MG63 (cell line): ENCODE measurements at regions not wholly inside any gene's neighbourhood (a gene's known extent, or its start where the extent isn't known, plus 50 kb on each side); places are given as distances from the start of the nearest gene placed in this dataset.

Source experiments
- DNase-seq: peaks from one replicate; pipeline ENCODE4 v3.0.0-alpha.2; 2020
- H3K27me3 ChIP-seq: fragments of 250-450 bp; sonication (Bioruptor Pico); 2 replicates; pipeline ENCODE4 v1.5.1; 2020; ENCODE audit warnings: mild to moderate bottlenecking, moderate library complexity
- H3K36me3 ChIP-seq: fragments of 250-450 bp; sonication (Bioruptor Pico); 2 replicates; pipeline ENCODE4 v1.5.1; 2020; ENCODE audit warnings: mild to moderate bottlenecking, moderate library complexity
- H3K4me3 ChIP-seq: fragments of 250-450 bp; sonication (Bioruptor Pico); 2 replicates; pipeline ENCODE4 v1.5.1; 2020; ENCODE audit warnings: mild to moderate bottlenecking, moderate library complexity
- H3K9me3 ChIP-seq: fragments of 250-450 bp; sonication (Bioruptor Pico); 2 replicates; pipeline ENCODE4 v1.5.1; 2020; ENCODE audit warnings: mild to moderate bottlenecking, moderate library complexity

DNA sequence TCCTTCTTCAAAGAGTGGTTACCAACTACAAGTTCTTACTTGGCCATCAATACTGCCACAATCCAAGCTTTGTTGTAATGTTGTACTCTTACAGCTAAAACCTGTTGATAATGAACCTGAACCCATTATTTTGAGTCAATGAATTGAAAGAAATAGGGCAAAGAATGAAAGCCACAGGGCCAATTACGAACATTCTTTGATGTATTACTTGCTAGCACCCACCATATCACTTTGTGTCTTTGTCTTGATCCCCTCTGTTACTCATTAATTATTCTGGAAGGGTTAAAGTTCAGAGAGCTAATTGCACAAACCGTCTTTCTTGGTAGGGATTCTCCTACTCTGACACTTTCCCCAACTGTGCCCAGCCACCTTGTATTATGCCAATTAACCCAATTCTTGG is 53.2 kb upstream of the TFEC start:
- no peaks in the 10 kb centered on the region for H3K9me3 ChIP-seq
- H3K27me3 ChIP-seq: no peaks in the 10 kb centered on the region
- no peaks in the 10 kb centered on the region for H3K36me3 ChIP-seq
- DNase-seq: no peak
- H3K4me3 ChIP-seq: no peak overlapping the region

DNA sequence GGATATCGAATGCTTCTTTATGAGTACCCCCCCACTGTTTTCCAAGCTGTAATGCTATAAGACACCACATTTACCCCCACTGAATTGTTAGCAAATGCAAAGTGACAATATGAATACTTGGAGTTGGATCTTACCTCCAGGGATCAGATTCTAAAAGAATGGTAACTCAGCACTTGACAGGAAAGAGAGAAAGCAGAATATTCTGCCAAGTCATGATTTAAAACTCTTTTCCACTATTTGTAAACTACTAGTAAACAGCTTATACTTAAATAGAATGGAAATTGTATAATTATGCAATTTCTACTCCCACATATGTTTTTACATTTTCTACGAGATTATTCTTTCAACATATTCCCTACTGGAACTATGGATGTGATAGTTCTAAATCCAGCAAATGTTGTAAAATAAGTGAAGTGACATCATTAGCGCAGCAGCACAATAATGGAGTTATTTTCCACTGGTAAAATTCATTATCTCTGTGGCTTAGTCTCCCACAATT is 56.0 kb upstream of the TFEC start:
- no peaks in the 10 kb centered on the region for H3K9me3 ChIP-seq
- no peak overlapping the region for H3K4me3 ChIP-seq
- no peak for DNase-seq
- no peaks in the 10 kb centered on the region for H3K27me3 ChIP-seq
- no peaks in the 10 kb centered on the region for H3K36me3 ChIP-seq

DNA sequence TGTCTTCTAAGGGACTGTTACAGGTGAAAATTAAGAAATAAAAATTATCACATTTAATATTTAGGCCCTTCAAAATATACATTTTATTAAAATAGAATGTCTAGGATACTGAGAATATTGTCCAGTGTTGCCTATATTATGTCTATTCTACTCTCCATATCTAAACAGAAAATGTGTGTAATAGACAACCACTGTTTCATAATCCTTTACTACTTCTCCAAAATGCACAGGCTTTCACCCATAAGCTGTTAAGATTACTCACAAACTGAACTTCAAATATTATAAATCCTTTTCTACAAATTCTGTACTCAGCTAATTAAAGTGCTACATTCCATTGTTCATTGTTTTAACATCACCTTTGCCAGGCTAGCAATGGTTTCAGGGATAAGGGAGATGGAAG is 56.7 kb upstream of the TFEC start:
- DNase-seq: no peak
- Histone ChIP-seq H3K36me3 (no peaks in the 10 kb centered on the region), H3K9me3 (no peaks in the 10 kb centered on the region), H3K4me3 (no peak overlapping the region), H3K27me3 (no peaks in the 10 kb centered on the region)

DNA sequence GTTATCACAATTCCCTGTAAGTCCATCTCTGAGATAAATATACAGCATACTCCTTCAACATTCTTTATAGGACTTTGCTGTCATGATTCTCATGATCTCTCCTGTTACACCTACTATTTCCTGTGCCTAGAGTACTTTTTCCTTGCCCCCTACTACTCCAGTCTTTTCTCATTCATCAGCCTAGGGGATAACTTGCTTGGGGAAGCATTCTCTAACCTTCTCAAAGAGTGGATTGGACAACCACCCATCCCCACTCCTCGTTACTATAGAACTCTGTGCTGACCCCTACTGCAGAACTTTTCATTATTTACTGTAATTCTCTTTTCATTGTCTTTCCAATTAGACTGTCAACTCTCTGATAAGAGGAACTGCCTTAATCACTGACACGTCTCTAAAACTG is 57.4 kb upstream of the TFEC start:
- no peak overlapping the region for H3K4me3 ChIP-seq
- DNase-seq: no peak
- no peaks in the 10 kb centered on the region for H3K36me3 ChIP-seq
- no peaks in the 10 kb centered on the region for H3K9me3 ChIP-seq
- H3K27me3 ChIP-seq: no peaks in the 10 kb centered on the region

DNA sequence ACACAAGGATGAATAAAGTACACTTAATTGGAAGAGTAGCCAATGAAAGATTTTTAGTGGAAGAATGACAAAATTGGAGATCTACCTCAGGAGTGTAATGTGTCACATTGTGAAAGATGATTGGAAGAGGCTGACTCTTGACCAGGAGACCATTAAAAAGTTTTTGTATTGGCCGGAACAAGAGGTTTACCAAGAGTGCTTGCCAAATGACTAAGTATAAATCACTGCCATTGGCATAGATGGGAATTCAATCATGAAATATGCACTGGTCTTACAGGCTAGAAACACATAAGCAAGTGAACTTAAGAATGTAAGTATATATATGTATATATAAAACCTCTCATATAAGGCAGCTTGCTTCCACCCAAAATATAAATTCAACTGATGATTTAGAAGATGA is 58.7 kb upstream of the TFEC start:
- Histone ChIP-seq H3K9me3 (no peaks in the 10 kb centered on the region), H3K4me3 (no peak overlapping the region), H3K27me3 (no peaks in the 10 kb centered on the region), H3K36me3 (no peaks in the 10 kb centered on the region)
- DNase-seq: no peak

DNA sequence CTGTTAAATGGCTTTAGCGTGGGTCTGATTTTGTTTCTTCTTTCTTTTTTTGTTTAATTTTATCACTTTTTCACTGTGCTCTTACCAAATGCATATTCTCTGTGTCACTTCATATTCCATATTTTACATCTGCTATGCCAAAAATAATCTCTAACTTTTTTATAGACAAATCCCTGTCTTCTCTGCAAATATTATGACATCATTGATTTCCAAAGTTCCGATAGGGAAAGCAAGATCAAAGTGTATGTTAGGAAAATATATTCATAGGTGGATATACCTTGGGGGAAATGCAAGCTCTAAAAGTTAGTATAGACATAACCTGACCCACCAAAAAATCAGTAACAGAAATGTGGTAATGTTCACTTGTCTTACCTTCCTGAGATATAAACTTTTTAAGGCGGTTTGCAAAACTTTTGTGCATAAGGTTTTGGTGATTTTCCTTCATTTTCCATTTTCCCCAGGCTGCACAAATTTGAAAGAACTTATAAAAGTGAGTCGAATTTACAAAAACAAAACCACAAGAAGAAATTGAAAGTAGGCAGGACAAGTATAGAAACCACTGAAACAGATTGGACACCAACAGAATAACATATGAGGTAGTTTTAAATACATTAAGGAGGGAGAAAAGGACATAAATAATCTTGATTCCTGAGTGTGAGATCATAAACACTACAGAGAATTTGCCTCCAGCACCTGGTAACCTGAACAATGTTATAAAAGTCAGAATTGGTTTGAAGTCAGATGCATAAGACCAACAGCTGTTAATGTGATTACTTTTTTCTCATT is 63.1 kb upstream of the TFEC start:
- no peak for DNase-seq

DNA sequence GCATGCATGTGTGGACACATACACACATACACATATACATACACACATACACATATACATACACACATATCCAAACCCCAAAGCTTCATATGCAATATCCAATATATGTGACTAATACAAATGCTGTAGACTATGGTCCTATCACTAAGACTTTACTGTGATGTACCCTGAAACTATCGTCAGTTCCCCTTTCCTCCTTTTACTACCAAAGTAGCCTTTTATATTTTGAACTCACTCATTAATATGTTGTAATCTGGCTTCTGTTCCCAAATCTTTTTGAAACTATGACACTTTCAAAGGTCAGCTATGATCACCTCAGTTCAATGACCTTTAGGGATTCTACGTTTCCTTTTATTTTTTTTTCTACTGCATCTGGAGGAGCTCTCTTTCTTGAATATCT is 64.8 kb upstream of the TFEC start:
- DNase-seq: no peak
- Histone ChIP-seq H3K9me3 (0 out of 2 replicates have a peak, but pooled peaks cover 2% of the 10 kb centered on the region), H3K4me3 (no peak overlapping the region), H3K36me3 (no peaks in the 10 kb centered on the region), H3K27me3 (no peaks in the 10 kb centered on the region)

More for the DNA sequence above, 63.1 kb upstream of the TFEC start:
- Histone ChIP-seq H3K4me3 (no peak overlapping the region), H3K9me3 (0 out of 2 replicates have a peak, but pooled peaks cover 2% of the 10 kb centered on the region), H3K36me3 (no peaks in the 10 kb centered on the region), H3K27me3 (no peaks in the 10 kb centered on the region)

DNA sequence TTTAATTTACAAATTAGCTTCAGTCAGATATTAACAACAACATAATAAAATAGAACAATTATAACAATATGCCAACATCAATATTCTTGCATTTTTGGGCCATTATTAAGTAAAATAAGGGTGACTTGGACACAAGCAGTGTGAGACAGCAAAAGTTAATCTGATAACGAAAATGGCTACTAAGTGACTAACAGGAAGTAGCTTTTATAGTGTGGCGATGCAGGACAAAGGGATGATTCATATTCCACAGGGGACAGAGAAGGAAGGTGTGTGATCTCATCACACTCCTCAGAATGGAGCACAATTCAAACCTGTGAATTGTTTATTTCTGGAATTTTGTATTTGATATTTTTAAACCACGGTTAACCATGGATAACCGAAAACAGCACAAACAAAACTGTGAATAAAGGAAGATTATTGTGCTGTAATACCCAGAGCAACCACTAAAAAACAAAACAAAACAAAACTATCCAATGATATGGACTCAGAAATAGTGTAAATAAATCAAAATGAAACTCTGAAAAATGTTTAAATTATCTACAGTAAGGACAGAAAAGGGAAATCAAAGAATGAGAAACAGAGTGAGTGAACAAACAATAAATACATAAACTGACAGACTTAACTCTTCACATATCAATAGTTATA is 66.9 kb upstream of the TFEC start:
- H3K4me3 ChIP-seq: no peak overlapping the region
- H3K9me3 ChIP-seq: 0 out of 2 replicates have a peak, but pooled peaks cover 2% of the 10 kb centered on the region
- DNase-seq: peak; percentile 3
- no peaks in the 10 kb centered on the region for H3K27me3 ChIP-seq
- H3K36me3 ChIP-seq: no peaks in the 10 kb centered on the region

DNA sequence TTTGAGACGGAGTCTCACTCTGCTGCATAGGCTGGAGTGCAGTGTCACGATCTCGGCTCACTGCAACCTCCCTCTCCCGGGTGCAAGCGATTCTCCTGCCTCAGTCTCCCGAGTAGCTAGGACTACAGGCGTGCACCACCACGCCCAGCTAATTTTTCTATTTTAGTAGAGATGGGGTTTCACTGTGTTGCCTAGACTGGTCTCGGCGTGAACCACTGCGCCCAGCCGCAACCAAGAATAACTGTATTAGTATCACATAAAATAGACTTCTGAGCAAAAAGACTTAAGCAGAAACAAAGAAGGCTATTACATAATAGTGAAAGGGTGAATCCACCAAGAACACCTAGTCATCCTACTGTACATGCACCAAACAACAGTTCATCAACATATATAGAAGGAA is 67.6 kb upstream of the TFEC start:
- Histone ChIP-seq H3K4me3 (no peak overlapping the region), H3K36me3 (no peaks in the 10 kb centered on the region), H3K9me3 (0 out of 2 replicates have a peak, but pooled peaks cover 2% of the 10 kb centered on the region), H3K27me3 (no peaks in the 10 kb centered on the region)
- DNase-seq: no peak

DNA sequence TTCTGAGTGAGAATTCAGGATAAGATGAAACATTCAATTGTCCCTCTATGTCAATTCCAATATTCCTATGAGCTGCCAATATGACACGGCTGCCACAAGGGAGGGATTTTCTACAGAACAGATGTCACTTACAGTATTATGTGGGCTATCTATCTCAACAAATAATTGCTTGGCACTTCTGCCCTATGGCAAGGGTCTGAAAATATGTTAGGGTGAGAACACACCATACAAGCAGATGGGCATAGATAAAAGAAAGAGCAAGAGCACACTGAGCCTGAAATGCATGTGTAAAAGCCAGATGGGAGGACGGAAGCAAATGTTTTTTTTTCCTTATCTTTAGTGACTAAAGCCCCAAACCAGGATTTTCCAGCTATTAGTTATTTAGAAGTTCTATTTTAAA is 70.1 kb upstream of the TFEC start:
- Histone ChIP-seq H3K36me3 (no peaks in the 10 kb centered on the region), H3K9me3 (0 out of 2 replicates have a peak, but pooled peaks cover 2% of the 10 kb centered on the region), H3K27me3 (no peaks in the 10 kb centered on the region), H3K4me3 (no peak overlapping the region)
- no peak for DNase-seq

DNA sequence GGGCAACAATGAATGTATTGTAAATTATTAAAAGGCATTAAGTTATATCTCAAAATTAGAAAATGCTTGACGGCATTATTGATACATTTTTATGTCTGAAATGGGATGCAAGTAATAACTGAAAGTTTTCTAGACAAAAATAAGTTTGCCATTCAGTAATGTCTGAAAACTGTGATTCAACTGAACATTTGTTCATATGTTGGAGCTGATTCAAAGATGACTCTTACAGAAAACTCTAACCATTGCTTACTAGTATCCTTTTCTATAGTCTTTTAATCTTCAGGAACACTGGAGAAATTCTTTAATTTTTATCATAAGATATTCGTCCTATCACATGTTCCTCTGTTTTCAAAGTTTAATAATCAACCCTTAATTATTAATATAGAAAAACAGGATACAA is 71.1 kb upstream of the TFEC start:
- Histone ChIP-seq H3K36me3 (no peaks in the 10 kb centered on the region), H3K9me3 (0 out of 2 replicates have a peak, but pooled peaks cover 2% of the 10 kb centered on the region), H3K27me3 (no peaks in the 10 kb centered on the region), H3K4me3 (no peak overlapping the region)
- no peak for DNase-seq

DNA sequence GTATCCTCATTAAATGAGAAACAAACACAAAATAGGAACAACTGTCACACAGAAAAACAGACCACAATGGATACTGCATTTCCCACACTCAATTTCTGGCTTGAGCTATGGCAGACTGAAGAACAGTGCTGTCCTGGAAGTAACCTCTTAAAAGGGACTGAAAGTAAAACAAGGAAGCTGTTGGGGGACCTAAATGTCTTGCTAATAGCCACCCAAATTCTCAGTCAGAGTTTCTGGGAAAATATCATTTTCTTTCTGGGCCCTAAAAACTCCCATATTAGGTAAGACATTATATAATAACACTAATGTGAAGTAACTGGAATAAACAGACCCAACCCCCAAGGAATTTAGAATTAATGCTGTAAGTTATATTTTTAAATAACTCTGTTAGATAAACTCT is 80.9 kb upstream of the TFEC start:
- Histone ChIP-seq H3K27me3 (no peaks in the 10 kb centered on the region), H3K36me3 (no peaks in the 10 kb centered on the region), H3K4me3 (no peak overlapping the region), H3K9me3 (no peaks in the 10 kb centered on the region)
- no peak for DNase-seq

DNA sequence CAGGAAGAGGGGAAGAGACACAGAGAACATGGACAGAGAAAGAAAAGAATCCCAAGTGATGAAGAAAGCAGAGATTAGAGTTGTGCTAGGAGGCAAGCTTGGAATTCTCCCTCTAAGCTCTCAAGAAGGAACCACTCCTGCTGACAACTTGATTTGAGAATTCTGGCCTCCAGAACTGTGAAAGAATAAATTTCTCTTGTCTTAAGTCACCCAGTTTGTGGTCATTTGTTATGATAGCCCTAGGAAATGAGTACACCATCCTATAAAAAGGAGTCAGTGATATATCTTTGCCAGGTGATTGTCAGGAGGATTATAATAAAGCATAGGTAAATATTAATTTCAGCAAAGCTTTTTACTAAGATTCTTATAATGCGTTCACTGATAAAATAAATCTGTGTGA is 82.7 kb upstream of the TFEC start:
- Histone ChIP-seq H3K4me3 (no peak overlapping the region), H3K27me3 (no peaks in the 10 kb centered on the region)
- DNase-seq: no peak

DNA sequence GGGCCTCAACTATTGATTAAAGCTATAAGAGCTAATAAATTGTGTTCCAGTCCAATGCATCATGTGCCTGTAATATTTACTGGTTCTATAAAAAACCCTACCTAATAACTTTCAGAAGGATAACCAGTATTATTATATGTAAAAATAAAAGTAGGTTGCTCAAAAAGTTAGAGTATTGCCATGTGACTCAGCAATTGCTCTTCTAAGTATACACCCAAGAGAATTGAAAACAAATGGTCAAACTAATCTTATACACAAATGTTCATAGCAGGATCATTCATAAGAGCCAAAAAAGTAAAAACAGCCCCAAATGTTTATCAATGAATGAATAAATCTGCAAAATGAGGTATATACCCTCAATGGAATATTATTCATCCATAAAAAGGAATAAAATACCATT is 89.5 kb upstream of the TES start:
- Histone ChIP-seq H3K4me3 (no peak overlapping the region), H3K36me3 (no peaks in the 10 kb centered on the region), H3K9me3 (no peaks in the 10 kb centered on the region), H3K27me3 (no peaks in the 10 kb centered on the region)
- DNase-seq: no peak

More for the DNA sequence above, 82.7 kb upstream of the TFEC start:
- Histone ChIP-seq H3K36me3 (no peaks in the 10 kb centered on the region), H3K9me3 (no peaks in the 10 kb centered on the region)

DNA sequence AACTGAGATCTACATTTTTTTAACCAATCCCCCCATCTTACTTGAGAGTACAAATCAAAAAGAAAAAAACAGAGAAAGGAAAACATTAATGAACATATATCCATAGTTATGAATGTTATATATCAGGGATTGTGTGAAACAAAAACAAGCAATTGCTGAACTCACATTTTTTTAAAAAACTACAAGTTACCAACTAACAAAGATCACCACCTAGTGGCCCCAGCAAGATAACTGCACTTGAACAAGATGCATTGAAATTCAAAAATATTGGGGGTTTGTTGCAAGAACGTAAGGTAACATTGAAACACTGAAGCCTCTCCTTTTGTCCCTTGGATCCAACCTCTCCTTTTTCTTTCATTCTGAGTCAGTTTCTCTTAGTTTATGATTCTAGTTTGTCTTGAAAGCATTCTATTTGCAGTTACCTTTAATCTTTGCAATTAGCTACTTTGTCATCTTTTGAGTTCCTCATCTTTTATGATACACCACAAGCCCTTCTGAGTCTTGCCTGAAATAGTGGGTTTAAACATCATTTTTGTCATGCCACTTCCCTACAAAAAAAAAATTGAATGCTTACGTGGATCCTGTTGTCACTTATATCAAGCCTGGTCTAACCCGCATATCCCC is 87.3 kb upstream of the TES start:
- Histone ChIP-seq H3K9me3 (no peaks in the 10 kb centered on the region), H3K36me3 (no peaks in the 10 kb centered on the region), H3K27me3 (no peaks in the 10 kb centered on the region), H3K4me3 (no peak overlapping the region)
- no peak for DNase-seq

DNA sequence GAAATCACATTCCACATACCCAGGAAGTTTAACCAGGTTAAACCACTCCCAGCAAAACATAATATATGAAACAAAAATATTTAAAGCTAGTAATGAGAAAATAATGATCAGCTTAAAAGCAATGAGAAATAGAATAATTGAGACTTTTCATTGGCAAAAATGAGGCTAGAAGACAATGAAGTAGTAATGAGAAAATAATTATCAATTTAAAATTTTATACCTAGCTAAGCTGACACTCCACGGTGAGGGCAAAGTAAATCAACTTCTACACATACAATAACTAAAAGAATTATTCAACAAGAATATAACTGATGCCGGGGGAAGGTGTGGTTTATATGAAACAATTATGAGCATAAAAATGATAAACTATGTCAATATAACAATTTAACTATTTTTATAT is 82.2 kb upstream of the TES start:
- no peaks in the 10 kb centered on the region for H3K36me3 ChIP-seq
- no peak overlapping the region for H3K4me3 ChIP-seq
- no peak for DNase-seq
- no peaks in the 10 kb centered on the region for H3K27me3 ChIP-seq
- no peaks in the 10 kb centered on the region for H3K9me3 ChIP-seq

DNA sequence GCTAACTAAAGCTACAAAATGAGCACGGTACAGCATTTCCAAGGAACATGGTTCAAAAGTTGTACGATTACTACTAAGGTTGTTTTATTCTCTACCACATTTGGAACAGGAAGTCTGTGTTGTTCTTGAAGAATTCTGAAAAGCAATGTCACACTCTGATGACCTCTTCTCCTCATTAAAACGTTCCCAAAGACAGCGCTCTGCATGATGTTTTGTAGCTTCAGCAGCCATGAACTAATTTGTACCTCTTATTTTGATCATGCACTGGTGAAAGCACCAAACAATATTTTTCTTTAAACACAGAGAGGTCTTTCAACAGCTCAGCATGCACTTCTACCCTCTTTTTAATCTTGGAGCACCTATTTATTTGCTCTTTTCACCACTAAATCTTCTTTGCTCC is 75.0 kb upstream of the TES start:
- Histone ChIP-seq H3K27me3 (no peaks in the 10 kb centered on the region), H3K9me3 (no peaks in the 10 kb centered on the region), H3K4me3 (no peak overlapping the region), H3K36me3 (no peaks in the 10 kb centered on the region)
- DNase-seq: no peak
